CD4-positive, alpha-beta T cell (primary cell): ENCODE measurements at regions not wholly inside any gene's neighbourhood (a gene's known extent, or its start where the extent isn't known, plus 50 kb on each side); places are given as distances from the start of the nearest gene placed in this dataset.

Experiments
- ATAC-seq: fragments of 200-7000 bp; cut with Tn5 transposase; one replicate; pipeline ENCODE4 v1.10.0; 2022; ENCODE audit warnings: mild to moderate bottlenecking; ENCODE audit not compliant: poor library complexity
- CTCF ChIA-PET: fragments of 350-600 bp; sonication (Branson Sonifier 250); formaldehyde crosslinking; loops from one replicate; lab custom pipeline; 2021; ENCODE audit warnings: antibody characterized with exemption, inconsistent platforms; lab: Charles Lee
- POLR2A ChIA-PET: fragments of 350-600 bp; sonication (Branson Sonifier 250); formaldehyde crosslinking; loops from one replicate; lab custom pipeline; 2021; ENCODE audit warnings: antibody characterized with exemption, inconsistent platforms; lab: Charles Lee
- DNase-seq, 14 experiments: peaks; one replicate each; pipeline ENCODE4 v3.0.0-alpha.2; 2013 to 2020; ENCODE audit warnings: mixed read lengths in 2 of 14
- H3K27ac ChIP-seq, 2 donors: one replicate each; pipeline versions ENCODE4 v1.5.1 to v1.7.0; 2013; ENCODE audit warnings: low read length in 2 of 2, low read depth in 1 of 2, mild to moderate bottlenecking in 1 of 2
- H3K27me3 ChIP-seq, 2 experiments: 1 replicate in 1 of 2; 2 replicates in 1 of 2; pipeline versions ENCODE4 v1.6.1 to v1.7.0; 2013; ENCODE audit warnings: low read length in 2 of 2, control low read depth in 1 of 2, mild to moderate bottlenecking in 1 of 2, moderate library complexity in 1 of 2; ENCODE audit not compliant: insufficient read depth in 2 of 2, control insufficient read depth in 1 of 2
- H3K36me3 ChIP-seq: one replicate; pipeline ENCODE4 v1.6.1; 2013; ENCODE audit warnings: low read length, control low read depth; ENCODE audit not compliant: insufficient read depth
- H3K4me1 ChIP-seq: one replicate; pipeline ENCODE4 v1.6.1; 2013; ENCODE audit warnings: low read length, control low read depth; ENCODE audit not compliant: insufficient read depth
- H3K4me3 ChIP-seq: one replicate; pipeline ENCODE4 v1.5.1; 2013; ENCODE audit warnings: mild to moderate bottlenecking, low read length, moderate library complexity
- H3K9me3 ChIP-seq, 2 experiments: 1 replicate in 1 of 2; 2 replicates in 1 of 2; pipeline versions ENCODE4 v1.6.1 to v1.7.0; 2013; ENCODE audit warnings: low read length in 2 of 2, mild to moderate bottlenecking in 2 of 2, control low read depth in 1 of 2, moderate library complexity in 1 of 2; ENCODE audit not compliant: control insufficient read depth in 1 of 2, insufficient read depth in 1 of 2
- H3K27ac Mint-ChIP-seq: one replicate; pipeline ENCODE4 v1.8.0; 2020; ENCODE audit warnings: mixed read lengths
- H3K27me3 Mint-ChIP-seq: one replicate; pipeline ENCODE4 v1.8.0; 2021; ENCODE audit warnings: mixed read lengths
- H3K36me3 Mint-ChIP-seq: one replicate; pipeline ENCODE4 v1.8.0; 2021; ENCODE audit warnings: low read depth, mixed read lengths
- H3K4me1 Mint-ChIP-seq: one replicate; pipeline ENCODE4 v1.8.0; 2021; ENCODE audit warnings: low read depth, mixed read lengths
- H3K4me3 Mint-ChIP-seq: one replicate; pipeline ENCODE4 v1.8.0; 2020; ENCODE audit warnings: mild to moderate bottlenecking, mixed read lengths
- H3K9me3 Mint-ChIP-seq: one replicate; pipeline ENCODE4 v1.8.0; 2020; ENCODE audit warnings: mixed read lengths
- intact Hi-C, 2 experiments: fragments of 100-400 bp; cut with DNase I in 1 of 2; cut with micrococcal nuclease in 1 of 2; formaldehyde crosslinking; loops; one replicate each; pipeline versions ENCODE4 v1.15.1 to v1.9.0; 2023 to 2025; cut with DNase I, micrococcal nuclease
- TF ChIP-seq, protein P1 (sequence below): fragments of 200-600 bp; IDR thresholded peaks from one replicate; pipeline ENCODE4 v1.8.0; 2022; ENCODE audit warnings: antibody characterized with exemption, mild to moderate bottlenecking

DNA sequence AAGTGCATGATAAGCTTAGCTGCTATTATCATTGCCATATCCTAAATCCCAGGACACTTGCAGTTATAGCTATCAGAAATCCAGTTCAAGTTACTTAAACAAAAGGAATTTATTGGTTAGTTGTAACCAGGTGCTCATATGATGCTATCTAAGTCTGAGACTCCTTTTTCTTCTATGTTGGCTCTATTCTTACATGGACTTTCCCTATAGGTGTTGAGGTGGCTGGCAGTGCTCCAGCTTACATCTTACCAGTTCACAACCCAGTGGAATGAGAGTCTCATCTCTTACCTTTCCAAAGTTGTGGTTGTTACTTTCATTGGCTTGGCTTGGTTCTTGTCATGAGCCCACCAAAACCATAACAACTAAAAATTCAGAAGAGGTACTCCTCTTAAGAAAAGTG is 94.6 kb downstream of the DACT1 start:
- Histone ChIP-seq H3K4me3 (no peak overlapping the region), H3K27ac (no peak overlapping the region), H3K9me3 (no peaks in the 10 kb centered on the region), H3K4me1 (no peaks in the 10 kb centered on the region), H3K27me3 (no peaks in the 10 kb centered on the region), H3K36me3 (no peaks in the 10 kb centered on the region)
- TF ChIP-seq, protein P1, sequence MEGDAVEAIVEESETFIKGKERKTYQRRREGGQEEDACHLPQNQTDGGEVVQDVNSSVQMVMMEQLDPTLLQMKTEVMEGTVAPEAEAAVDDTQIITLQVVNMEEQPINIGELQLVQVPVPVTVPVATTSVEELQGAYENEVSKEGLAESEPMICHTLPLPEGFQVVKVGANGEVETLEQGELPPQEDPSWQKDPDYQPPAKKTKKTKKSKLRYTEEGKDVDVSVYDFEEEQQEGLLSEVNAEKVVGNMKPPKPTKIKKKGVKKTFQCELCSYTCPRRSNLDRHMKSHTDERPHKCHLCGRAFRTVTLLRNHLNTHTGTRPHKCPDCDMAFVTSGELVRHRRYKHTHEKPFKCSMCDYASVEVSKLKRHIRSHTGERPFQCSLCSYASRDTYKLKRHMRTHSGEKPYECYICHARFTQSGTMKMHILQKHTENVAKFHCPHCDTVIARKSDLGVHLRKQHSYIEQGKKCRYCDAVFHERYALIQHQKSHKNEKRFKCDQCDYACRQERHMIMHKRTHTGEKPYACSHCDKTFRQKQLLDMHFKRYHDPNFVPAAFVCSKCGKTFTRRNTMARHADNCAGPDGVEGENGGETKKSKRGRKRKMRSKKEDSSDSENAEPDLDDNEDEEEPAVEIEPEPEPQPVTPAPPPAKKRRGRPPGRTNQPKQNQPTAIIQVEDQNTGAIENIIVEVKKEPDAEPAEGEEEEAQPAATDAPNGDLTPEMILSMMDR = no peak
- Mint-ChIP-seq H3K4me1 (no peaks in the 10 kb centered on the region), H3K27ac (no peak overlapping the region), H3K36me3 (no peaks in the 10 kb centered on the region), H3K4me3 (no peak overlapping the region), H3K27me3 (peaks cover 8% of the 10 kb centered on the region), H3K9me3 (no peaks in the 10 kb centered on the region)
- intact Hi-C loops = no loop called here
- POLR2A ChIA-PET = no interaction called here
- DNase-seq (no peak), ATAC-seq (no peak)
- CTCF ChIA-PET = no interaction called here

DNA sequence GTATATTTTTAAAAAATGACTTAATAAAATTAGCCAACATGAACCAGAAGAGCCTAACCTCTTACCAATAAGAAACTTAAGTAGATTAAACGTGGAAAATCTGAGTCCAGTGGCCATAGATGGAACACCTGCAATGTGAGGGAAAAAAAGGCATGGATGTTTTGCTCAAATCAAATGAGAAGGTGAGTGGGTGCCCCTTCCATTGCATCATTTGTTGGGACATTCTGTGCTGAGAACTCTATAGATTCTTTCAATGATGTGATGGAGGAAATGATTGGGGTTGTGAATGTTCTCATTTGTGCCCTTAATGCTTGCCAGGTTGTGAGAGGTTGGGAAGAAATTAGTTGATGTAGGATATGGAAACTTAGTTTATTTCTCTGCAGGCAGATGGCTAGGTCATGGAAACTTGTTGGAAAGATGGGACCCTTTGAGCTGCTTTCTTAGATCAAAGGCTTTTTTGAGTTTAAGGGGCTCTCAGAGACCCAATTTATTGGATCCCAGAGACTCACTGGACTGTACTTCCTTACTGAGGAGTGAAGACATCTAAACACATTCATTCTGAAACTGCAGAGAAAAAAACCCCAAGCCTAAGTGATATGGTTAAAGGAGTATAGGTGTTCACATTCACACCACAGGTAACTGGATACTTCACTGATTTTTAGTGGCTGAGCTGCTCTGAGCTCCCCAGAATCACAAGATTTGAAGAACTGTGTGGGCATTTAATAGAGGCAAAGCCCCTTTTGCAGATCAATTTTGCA is 95.9 kb downstream of the DACT1 start:
- H3K27me3 ChIP-seq = no peaks in the 10 kb centered on the region
- TF ChIP-seq, protein P1 = no peak
- intact Hi-C loops = no loop called here
- H3K9me3 Mint-ChIP-seq = no peaks in the 10 kb centered on the region
- no peaks in the 10 kb centered on the region for H3K36me3 ChIP-seq
- no peaks in the 10 kb centered on the region for H3K4me1 Mint-ChIP-seq
- no peaks in the 10 kb centered on the region for H3K9me3 ChIP-seq
- H3K4me3 ChIP-seq = no peak overlapping the region
- ChIA-PET CTCF (no interaction called here), POLR2A (no interaction called here)
- no peak overlapping the region for H3K27ac Mint-ChIP-seq
- no peaks in the 10 kb centered on the region for H3K4me1 ChIP-seq
- peaks cover 8% of the 10 kb centered on the region for H3K27me3 Mint-ChIP-seq
- no peak overlapping the region for H3K4me3 Mint-ChIP-seq
- ATAC-seq (no peak), DNase-seq (no peak)
- no peaks in the 10 kb centered on the region for H3K36me3 Mint-ChIP-seq
- H3K27ac ChIP-seq = no peak overlapping the region

DNA sequence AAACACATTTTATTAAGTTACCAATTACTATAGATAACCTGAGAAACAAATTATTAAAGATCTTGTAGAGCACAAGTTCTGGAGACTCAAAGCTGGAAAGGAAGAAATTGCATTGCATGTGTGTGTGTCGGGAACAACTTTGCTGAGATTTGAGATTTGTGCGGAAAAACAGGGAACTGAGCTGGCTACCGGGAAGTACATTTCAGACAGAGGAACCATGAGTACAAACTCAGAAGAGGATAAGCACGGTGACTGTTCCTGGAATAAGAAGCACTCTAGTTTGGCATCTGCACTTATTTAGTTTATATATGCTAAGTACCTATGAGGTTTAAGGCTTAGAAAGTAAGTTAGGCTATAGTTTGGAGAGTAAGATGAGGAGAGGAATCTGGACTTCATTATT is 97.8 kb downstream of the DACT1 start:
- H3K36me3 ChIP-seq = no peaks in the 10 kb centered on the region
- ATAC-seq = no peak
- Mint-ChIP-seq H3K27ac (no peak overlapping the region), H3K36me3 (no peaks in the 10 kb centered on the region), H3K9me3 (no peaks in the 10 kb centered on the region), H3K4me3 (no peak overlapping the region), H3K4me1 (no peaks in the 10 kb centered on the region), H3K27me3 (peaks cover 8% of the 10 kb centered on the region)
- DNase-seq = no peak
- no peaks in the 10 kb centered on the region for H3K9me3 ChIP-seq
- H3K27ac ChIP-seq = no peak overlapping the region
- ChIA-PET POLR2A (no interaction called here), CTCF (no interaction called here)
- no peak overlapping the region for H3K4me3 ChIP-seq
- intact Hi-C loops = no loop called here
- TF ChIP-seq, protein P1 = no peak
- H3K4me1 ChIP-seq = no peaks in the 10 kb centered on the region
- H3K27me3 ChIP-seq = no peaks in the 10 kb centered on the region
